Amniotic epithelial cell (primary cell): ENCODE measurements at regions not wholly inside any gene's neighbourhood (a gene's known extent, or its start where the extent isn't known, plus 50 kb on each side); places are given as distances from the start of the nearest gene placed in this dataset.
"Not testable (repeated sequence)": the region's sequence is repeated elsewhere in the genome, so short reads cannot be mapped to it uniquely, and the experiment has no call there.

Source experiments
- DNase-seq: peaks from one replicate; pipeline ENCODE4 v3.0.0-alpha.2; 2010; ENCODE audit warnings: low read depth

GRCh38 chr12:102344691-102345090 is 135.7 kb downstream of the IGF1 start:
- DNase-seq, result no peak

GRCh38 chr12:102343361-102344121 is 136.8 kb downstream of the IGF1 start:
- no peak for DNase-seq

GRCh38 chr12:102342281-102343006 is 137.9 kb downstream of the IGF1 start:
- DNase-seq, result no peak

GRCh38 chr12:102334765-102335164 is 137.1 kb upstream of the PMCH start:
- DNase-seq, result no peak

GRCh38 chr12:102331419-102331818 is 133.8 kb upstream of the PMCH start:
- DNase-seq, result no peak

GRCh38 chr12:102329883-102330282 is 132.2 kb upstream of the PMCH start:
- DNase-seq, result no peak

- DNase-seq, result no peak
These were observed 129.3 kb upstream of the PMCH start for GRCh38 chr12:102326982-102327381.

GRCh38 chr12:102325108-102325507 is 127.5 kb upstream of the PMCH start:
- DNase-seq, result not testable (repeated sequence)

GRCh38 chr12:102323799-102324198 is 126.2 kb upstream of the PMCH start:
- DNase-seq, result no peak

GRCh38 chr12:102322254-102322653 is 124.6 kb upstream of the PMCH start:
- no peak for DNase-seq

- no peak for DNase-seq
These were observed 123.9 kb upstream of the PMCH start for GRCh38 chr12:102321305-102322082.

GRCh38 chr12:102317155-102317554 is 119.5 kb upstream of the PMCH start:
- no peak for DNase-seq

- no peak for DNase-seq
These were observed 119.1 kb upstream of the PMCH start for GRCh38 chr12:102316723-102317122.

GRCh38 chr12:102314821-102315220 is 117.2 kb upstream of the PMCH start:
- DNase-seq, result peak; percentile 17

GRCh38 chr12:102313116-102313971 is 115.7 kb upstream of the PMCH start:
- DNase-seq, result not testable (repeated sequence)

- no peak for DNase-seq
These were observed 107.9 kb upstream of the PMCH start for GRCh38 chr12:102305486-102305885.

GRCh38 chr12:102304667-102305066 is 107.0 kb upstream of the PMCH start:
- not testable (repeated sequence) for DNase-seq

- DNase-seq, result no peak
These were observed 104.9 kb upstream of the PMCH start for GRCh38 chr12:102302553-102302952.

GRCh38 chr12:102301547-102301946 is 103.9 kb upstream of the PMCH start:
- no peak for DNase-seq

GRCh38 chr12:102300824-102301461 is 103.3 kb upstream of the PMCH start:
- peak; percentile 78 for DNase-seq

- peak; percentile 5 for DNase-seq
These were observed 102.1 kb upstream of the PMCH start for GRCh38 chr12:102299731-102300130.
